H7 (cell line): ENCODE measurements at regions not wholly inside any gene's neighbourhood (a gene's known extent, or its start where the extent isn't known, plus 50 kb on each side); places are given as distances from the start of the nearest gene placed in this dataset.

Experiments used
- DNase-seq: peaks from one replicate; pipeline ENCODE4 v3.0.0; 2012
- H3K27me3 ChIP-seq: 2 replicates; pipeline ENCODE4 v1.6.0; 2011; ENCODE audit warnings: mild to moderate bottlenecking, low read length; ENCODE audit not compliant: control insufficient read depth, insufficient read depth
- H3K36me3 ChIP-seq: replicated peaks from 2 replicates; pipeline ENCODE4 v1.5.1; 2011; ENCODE audit warnings: low read length; ENCODE audit not compliant: control insufficient read depth, insufficient read depth
- H3K4me3 ChIP-seq: 2 replicates; pipeline ENCODE4 v1.5.1; 2011; ENCODE audit warnings: low read depth, mild to moderate bottlenecking, control low read depth, low read length, moderate library complexity; ENCODE audit not compliant: insufficient read depth

DNA sequence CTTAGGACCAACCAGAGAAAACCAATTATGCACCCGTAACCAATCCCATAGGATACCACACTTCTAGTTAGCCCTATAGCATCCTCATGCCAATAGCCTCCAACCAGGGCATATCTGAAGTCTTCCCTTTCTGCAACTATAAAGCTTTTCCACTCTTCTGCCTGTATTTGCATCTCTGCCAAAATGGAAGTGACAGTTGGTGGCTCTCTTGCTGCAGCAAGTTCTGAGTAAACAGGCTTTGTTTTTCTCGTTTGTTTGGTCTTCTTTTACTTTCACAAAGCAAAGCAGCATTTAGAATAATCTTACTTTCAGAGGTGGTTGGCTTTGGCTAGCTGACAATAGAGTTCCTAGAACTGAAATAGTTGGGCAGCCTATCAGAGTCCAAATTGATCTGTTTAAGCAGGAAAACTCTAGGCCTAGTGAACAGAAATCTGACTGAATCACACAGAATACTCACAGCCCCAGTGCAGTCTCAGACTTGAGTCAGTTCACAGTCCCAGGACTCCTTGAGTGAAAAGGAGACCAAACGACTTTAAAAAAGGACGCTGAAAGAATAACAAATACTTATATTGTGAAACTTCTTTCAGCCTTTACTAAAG is 1029.7 kb upstream of the LRFN5 start:
- DNase-seq: no peak
- Histone ChIP-seq H3K36me3 (no peaks in the 10 kb centered on the region), H3K27me3 (no peaks in the 10 kb centered on the region), H3K4me3 (no peak overlapping the region)

DNA sequence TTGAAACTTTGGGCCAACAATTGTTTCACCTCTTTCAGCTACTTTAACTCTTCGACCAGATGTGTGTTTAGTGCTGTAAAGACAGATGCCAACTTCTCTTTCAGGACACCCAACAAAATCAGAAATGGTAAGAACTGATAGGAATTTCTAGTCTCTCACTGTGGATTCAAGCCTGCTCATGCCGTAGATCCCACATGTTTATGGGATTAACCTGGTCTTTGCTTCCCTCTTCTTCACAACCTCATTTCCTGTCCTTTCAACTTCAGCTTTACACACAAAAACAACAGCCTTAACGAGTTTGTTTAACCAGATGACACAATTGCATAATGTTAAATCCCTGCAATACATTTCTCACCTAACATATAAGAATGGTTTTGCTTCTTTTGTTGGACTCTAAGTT is 1031.9 kb upstream of the LRFN5 start:
- H3K4me3 ChIP-seq: no peak overlapping the region
- H3K27me3 ChIP-seq: no peaks in the 10 kb centered on the region
- no peaks in the 10 kb centered on the region for H3K36me3 ChIP-seq
- DNase-seq: no peak

DNA sequence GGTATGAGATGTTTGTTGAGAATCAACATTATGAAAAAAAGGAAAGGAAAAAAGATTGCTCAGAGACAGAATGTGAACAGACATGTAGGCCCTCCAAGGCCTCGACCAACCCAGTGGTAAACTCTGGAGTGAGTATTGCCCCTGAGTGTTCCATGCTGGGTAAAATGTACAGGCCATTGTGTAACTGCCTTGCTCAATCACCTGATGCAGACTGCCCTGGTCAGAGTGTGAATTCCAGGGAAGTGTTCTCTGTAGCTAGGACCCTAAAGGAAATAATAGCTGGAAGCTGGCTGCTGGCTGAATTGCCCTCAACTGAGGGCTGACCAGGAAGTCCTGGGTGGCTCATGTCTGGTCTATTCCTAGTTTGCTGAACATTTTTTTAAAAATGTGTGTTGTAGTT is 1081.4 kb upstream of the LRFN5 start:
- peak; percentile 2 for DNase-seq
- H3K27me3 ChIP-seq: no peaks in the 10 kb centered on the region

DNA sequence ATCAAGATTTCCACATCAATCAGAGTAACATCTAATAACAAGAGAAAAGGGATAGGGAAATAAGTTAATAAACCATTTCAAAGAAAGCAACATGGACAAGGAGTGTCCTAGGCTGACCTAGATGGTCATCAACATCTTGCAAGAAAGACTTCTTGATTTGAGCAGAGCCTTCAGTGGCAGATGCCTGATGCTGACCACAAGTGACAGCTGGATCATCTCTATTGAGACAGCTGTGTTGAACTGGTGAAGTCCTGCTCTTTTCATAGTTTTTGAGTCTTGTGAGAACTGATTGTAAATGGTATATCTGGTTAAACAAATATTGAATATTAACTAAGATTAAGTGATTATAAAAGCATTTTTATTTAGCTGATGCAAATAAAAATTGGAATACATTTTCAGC is 1083.6 kb upstream of the LRFN5 start:
- no peak for DNase-seq
- H3K4me3 ChIP-seq: no peak overlapping the region
- no peaks in the 10 kb centered on the region for H3K36me3 ChIP-seq

More for the DNA sequence above, 1081.4 kb upstream of the LRFN5 start:
- Histone ChIP-seq H3K4me3 (no peak overlapping the region), H3K36me3 (no peaks in the 10 kb centered on the region)

DNA sequence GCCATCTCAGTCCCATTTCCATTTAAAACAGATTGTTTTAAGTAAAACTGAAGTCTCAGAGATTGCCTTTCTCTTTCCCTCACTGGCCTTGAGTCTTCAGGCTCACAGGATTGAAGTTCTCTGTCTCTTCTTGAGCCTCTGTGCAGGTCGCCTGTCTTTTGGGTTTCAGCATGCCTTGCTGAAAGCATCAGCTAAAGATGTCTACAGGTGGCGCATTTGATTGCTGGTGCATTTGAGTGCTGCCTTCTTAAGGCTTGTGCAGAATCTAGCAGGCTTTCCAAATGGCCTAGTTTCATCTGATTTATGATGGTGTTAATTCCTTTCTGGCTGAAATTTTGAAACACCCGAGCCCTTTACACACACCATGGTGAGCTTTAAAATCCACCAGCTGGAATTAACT is 1062.2 kb upstream of the FBXO33 start:
- Histone ChIP-seq H3K27me3 (no peaks in the 10 kb centered on the region), H3K4me3 (no peak overlapping the region), H3K36me3 (no peaks in the 10 kb centered on the region)
- DNase-seq: no peak

More for the DNA sequence above, 1083.6 kb upstream of the LRFN5 start:
- H3K27me3 ChIP-seq: no peaks in the 10 kb centered on the region

DNA sequence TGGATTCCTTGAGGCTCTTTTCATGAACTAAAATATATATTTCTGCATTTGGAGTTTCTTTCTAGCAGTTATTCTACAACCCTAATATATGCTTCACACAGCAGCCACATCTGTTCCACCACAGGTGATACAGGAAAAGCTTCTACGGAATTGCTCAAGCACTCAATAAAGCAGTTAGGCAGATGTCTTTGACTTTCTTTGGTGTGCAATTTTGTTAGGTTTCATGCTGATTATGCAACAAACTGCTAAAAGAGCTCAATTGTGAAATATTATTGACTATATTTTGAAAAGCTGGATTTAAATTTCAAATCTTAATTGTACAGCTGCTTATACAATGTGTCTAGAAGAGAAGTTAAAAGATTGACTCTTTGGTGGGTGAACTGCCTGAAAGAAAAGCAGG is 1055.6 kb upstream of the FBXO33 start:
- Histone ChIP-seq H3K4me3 (no peak overlapping the region), H3K27me3 (no peaks in the 10 kb centered on the region), H3K36me3 (no peaks in the 10 kb centered on the region)
- DNase-seq: no peak

DNA sequence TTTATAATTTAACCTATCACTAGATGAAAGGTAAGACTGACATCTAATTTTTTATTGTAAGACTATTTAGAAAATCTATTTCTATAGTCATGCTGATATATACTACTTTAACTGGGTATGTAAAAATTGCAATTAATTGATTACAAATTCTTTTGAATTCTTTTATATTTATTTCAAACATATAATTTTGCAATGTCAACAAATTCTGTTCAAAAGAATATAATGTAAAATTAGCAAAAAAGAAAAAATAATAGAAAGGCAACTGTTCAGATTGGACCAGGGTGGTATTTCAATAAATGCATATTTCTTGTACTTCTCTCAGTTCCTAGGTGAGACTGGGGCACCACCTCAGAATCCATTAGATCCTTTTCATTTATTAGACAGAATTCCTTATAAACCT is 1053.5 kb upstream of the FBXO33 start:
- H3K27me3 ChIP-seq: no peaks in the 10 kb centered on the region

DNA sequence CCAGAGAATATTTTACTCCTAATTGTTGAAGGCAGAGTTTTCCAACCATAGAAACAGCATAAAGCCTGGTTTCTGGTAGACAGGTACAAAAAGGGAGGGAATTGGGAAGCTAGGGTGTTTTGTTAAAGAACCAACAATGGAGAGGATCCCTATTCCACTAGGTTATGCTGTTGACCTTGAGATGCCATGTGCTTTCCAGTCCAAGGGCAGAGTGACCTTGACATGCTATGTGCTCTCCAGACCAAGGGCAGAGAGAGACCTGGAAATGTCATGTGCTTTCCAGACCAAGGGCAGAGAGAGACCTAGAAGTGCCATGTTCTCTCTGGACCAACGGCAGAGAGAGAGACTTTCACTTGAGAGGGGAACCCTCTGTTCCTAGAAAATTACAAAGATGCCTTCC is 1043.8 kb upstream of the FBXO33 start:
- Histone ChIP-seq H3K4me3 (no peak overlapping the region), H3K27me3 (no peaks in the 10 kb centered on the region), H3K36me3 (no peaks in the 10 kb centered on the region)
- no peak for DNase-seq

More for the DNA sequence above, 1053.5 kb upstream of the FBXO33 start:
- no peak for DNase-seq
- H3K36me3 ChIP-seq: no peaks in the 10 kb centered on the region
- no peak overlapping the region for H3K4me3 ChIP-seq

DNA sequence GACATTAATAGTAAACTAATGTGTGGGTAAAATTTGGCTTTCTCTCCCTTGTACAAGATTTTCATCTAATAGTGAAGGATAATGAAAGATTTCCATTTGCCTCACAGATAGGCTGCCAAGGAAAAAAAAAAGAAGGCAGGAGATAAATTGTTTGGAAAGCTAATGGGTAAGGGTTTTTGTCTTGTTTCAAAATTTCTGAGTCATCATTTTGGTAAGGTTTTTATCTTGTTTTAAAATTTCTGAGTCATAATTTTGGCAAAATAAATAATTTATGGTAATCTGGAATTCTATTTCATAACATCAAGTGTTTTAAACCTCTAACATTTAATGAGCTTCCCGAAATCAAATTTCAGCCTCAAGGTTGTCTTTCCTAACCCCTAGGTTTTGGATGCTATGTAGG is 1035.7 kb upstream of the FBXO33 start:
- Histone ChIP-seq H3K4me3 (no peak overlapping the region), H3K27me3 (no peaks in the 10 kb centered on the region), H3K36me3 (no peaks in the 10 kb centered on the region)
- DNase-seq: no peak

DNA sequence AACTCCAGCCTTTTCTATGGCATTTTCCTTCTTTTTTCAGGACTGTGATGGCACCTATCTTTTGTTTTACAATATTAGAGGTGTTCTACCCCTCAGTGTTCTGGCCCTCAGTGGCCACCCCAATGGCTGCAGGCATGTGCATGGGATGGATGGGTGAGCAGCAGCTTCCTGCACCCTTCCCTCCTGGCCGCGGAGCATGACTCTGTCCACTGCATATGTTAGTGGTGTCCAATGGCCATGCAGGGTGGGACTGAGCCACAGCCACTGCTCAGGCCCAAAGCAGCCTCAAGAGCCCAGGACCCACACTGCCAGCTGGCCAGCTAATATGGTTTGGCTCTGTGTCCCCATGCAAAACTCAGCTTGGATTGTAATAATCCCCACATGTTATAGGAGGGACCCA is 1032.3 kb upstream of the FBXO33 start:
- Histone ChIP-seq H3K4me3 (no peak overlapping the region), H3K27me3 (no peaks in the 10 kb centered on the region), H3K36me3 (no peaks in the 10 kb centered on the region)
- no peak for DNase-seq

DNA sequence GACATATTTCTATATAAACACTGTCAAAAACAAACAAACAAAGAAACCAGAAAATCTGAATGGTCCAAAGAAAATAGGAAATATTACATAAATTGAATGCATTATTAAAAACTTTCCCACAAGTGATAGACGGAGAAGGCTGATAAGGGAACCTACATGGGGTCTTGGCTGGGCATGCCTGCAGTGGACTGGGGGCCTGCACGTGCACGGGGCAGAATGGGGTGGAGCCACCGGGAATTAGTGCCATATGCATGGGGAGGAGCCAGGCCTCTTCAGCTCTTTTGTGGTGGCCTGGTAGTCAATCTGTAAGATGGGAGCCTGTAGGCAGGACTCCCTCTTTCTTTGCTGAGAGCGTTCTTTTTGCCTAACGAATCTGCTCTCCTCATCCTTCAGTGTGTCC is 1031.7 kb upstream of the FBXO33 start:
- DNase-seq: no peak
- Histone ChIP-seq H3K4me3 (no peak overlapping the region), H3K27me3 (no peaks in the 10 kb centered on the region)

DNA sequence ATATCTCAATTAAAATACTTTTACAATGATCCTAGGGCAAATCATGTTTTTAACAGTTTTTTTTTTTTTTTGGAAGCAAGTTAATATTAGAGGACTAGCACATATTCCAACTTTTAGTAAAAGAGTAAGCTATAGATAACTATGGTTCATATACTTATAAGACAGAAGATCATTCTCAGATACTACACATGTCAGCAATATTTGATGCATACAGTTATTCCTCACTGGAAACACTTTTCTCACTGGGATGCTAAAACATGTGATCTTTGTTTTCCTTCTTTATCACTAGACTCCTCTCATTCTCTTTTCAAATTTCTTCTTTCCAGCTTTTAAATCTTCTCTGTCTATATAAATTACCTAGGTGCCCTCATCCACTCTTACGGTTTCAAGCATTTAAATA is 1020.4 kb upstream of the FBXO33 start:
- no peak for DNase-seq
- Histone ChIP-seq H3K36me3 (no peaks in the 10 kb centered on the region), H3K27me3 (no peaks in the 10 kb centered on the region), H3K4me3 (no peak overlapping the region)

More for the DNA sequence above, 1031.7 kb upstream of the FBXO33 start:
- H3K36me3 ChIP-seq: no peaks in the 10 kb centered on the region

DNA sequence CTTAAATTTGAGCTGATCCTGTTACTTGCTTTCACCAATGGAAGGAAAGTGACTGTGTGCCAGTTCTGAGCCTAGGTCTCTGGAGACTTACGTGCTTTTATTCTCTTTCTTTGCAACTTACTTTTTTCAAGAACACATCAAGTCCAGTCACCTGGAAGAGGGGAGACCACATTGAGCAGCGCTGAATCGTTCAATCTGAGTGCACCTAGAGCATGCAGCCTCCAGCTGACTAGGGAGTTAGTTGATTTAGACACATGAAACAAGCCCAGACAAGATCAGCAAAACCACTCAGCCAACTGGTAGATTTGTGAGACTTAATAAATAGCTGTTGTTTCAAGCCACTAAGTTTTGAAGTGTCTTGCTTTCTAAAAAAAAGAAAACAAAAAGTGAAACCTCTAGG is 1014.8 kb upstream of the FBXO33 start:
- Histone ChIP-seq H3K36me3 (no peaks in the 10 kb centered on the region), H3K4me3 (no peak overlapping the region), H3K27me3 (no peaks in the 10 kb centered on the region)
- no peak for DNase-seq

DNA sequence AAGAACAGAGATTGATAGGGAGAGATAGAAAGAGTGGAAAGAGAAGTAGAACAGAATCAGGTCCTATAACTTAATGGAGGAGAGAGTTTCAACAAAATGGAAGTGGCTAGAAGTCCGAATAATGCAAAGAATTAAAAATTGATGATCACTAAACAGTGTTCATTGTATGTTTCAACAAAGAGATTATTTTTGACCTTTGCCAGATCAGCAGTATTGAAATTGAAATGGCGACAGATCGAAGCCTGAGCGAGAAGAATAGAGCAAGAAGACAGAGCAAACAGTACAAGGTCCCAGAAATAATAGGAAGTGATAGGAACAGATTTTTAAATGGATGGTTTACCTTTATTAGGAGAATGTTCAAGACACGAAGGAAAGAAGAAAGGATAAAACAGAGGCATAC is 1012.8 kb upstream of the FBXO33 start:
- Histone ChIP-seq H3K27me3 (no peaks in the 10 kb centered on the region), H3K36me3 (no peaks in the 10 kb centered on the region), H3K4me3 (no peak overlapping the region)
- DNase-seq: no peak

DNA sequence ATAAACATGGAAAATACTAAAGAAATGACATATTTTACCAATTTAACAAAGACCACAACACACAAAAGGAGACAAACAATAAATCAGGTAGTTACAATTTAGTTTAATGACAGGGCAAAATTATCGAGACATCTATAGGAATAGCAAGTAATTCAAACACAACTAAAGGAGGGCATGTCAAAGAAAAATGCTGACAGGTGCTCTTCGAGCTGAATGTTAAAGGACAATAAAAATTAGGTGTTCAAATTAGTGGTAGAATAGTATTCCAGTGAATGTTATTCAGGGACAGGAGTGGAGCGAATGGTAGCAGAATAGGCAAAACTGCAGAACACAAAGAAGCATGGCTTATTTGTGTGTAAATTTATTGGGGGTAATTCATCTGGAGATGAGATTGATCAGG is 1004.3 kb upstream of the FBXO33 start:
- Histone ChIP-seq H3K36me3 (no peaks in the 10 kb centered on the region), H3K27me3 (no peaks in the 10 kb centered on the region), H3K4me3 (no peak overlapping the region)
- DNase-seq: no peak

DNA sequence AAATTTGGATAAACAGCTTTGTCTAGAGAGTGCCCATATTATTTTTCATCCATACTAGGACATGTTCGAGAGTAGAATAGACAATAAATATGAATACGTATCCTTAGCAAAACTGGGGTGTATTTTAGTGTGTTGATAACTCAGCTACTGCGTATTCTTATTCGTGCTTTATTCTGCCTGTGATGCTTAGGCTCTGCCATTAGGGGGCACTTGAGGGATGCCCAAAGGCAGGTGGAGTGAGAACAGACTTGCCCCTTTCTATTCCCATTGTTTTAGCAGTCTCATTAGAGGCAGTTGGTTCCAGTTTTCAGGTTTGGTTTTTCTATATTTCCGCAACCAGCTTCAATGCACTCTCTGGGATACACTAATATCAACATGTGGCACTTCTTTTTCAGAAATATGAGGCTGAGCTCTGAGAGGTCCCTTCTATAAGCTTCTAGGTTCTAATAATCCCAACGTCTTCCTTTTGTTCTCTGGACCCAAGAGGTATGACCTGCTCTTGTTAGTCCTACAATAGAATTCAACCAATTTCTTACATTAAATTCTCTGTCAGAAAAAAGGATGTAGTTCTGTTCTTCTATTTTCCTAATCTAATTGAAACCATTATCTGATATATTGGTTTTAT is 985.7 kb upstream of the FBXO33 start:
- Histone ChIP-seq H3K36me3 (no peaks in the 10 kb centered on the region), H3K27me3 (no peaks in the 10 kb centered on the region), H3K4me3 (no peak overlapping the region)
- DNase-seq: peak; percentile 34
